ENCODE measurements at regions not wholly inside any gene's neighbourhood (a gene's known extent, or its start where the extent isn't known, plus 50 kb on each side); places are given as distances from the start of the nearest gene placed in this dataset.

DNA sequence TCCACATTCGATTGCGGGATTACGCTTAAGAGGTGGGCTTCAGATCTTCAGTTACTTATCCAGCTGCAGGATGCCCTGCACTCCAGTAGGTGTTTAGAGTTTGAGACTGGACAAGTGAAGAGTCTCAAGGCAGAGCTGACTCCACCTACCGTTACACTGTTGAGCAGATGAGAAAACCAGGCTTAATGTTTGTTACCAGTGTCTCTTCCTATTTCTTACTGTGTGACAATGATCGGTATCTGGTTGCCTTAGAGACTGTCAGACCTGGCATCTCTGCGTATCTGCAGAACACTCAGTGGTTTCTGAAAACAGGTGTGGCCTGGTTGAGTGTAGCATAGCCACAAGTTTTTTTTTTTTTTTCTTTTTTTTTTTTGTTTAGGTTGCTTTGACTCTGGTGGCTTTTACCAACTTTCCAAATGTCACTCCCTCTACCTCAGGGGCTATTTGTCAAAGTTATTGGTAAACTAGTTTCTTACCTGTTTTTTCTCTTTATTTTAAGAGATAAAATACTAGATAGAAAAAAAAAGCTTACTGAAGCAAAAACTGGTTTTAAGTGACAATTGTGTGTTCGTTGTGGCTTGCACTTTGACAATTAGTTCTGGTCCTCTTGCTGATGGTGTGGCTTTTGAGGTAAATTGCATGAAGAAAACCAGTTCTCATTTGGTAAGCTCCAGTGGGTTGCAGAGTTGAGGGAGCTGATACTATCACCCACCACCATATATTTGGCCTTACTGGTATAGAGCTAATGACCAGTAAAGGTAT lies 284.8 kb downstream of the ETS1 start:
- peak in 1 of 2 donors; percentile 55 for DNase-seq (ENCODE audit: low read depth in 1 of 2, low spot score in 1 of 2)

- DNase-seq (ENCODE audit: low read depth in 1 of 2, low spot score in 1 of 2): no peak
Observed at GRCh38 chr11:128301756-128302155, 285.6 kb downstream of the ETS1 start.

DNA sequence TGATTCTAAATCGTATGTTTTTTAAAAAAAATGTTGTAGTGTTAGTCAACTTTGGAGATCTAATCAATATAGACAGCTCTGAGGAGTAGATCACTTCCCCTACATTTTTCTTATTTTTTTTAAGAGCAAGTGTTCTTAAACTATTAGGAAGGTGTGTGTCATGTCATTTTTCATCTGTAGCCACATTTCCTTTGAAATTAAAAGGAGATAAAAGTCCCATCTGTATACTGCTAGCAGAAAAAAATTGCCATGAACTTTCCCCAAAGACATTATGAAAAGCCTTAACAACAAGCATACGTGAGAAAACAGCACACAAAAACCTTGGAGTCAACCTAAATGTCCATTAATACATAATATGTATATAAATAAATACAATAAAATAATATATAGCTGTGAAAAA lies 286.6 kb downstream of the ETS1 start:
- DNase-seq (ENCODE audit: low read depth in 1 of 2, low spot score in 1 of 2): no peak

- DNase-seq (ENCODE audit: low read depth in 1 of 2, low spot score in 1 of 2): no peak
Observed at GRCh38 chr11:128299132-128299726, 288.1 kb downstream of the ETS1 start.

- DNase-seq (ENCODE audit: low read depth in 1 of 2, low spot score in 1 of 2): no peak
Observed at GRCh38 chr11:128298271-128298670, 289.1 kb downstream of the ETS1 start.

GRCh38 chr11:128297805-128298204 lies 289.6 kb downstream of the ETS1 start:
- DNase-seq (ENCODE audit: low read depth in 1 of 2, low spot score in 1 of 2): no peak

DNA sequence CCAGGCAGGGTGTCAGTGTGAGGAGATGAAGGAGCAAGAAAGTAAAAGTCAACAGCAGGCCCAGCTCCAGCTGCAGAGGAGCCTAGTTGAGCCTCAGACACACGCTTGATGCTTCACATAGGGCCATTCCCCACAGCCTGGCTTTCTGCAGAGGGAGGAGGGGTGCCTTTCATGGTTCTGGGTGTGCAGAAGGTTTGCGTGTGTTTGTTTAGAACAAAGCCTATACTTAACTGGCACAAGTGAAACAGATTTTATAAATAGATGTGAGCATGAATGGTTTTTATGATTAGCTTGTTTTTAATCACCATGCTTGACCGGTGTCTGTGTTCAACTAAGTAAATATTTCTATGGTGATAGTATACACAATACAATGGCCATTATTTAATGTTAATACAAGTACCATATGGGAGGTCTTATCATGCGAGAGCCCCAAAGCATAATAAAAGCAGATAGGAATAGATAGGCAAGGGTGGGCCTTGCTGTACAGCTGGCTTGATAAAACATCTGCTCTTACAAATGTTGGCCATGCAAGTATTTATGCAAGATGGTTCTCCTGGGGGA lies 290.2 kb downstream of the ETS1 start:
- no peak for DNase-seq (ENCODE audit: low read depth in 1 of 2, low spot score in 1 of 2)

- DNase-seq (ENCODE audit: low read depth in 1 of 2, low spot score in 1 of 2): no peak
Observed at GRCh38 chr11:128294671-128295050, 292.7 kb downstream of the ETS1 start.

DNA sequence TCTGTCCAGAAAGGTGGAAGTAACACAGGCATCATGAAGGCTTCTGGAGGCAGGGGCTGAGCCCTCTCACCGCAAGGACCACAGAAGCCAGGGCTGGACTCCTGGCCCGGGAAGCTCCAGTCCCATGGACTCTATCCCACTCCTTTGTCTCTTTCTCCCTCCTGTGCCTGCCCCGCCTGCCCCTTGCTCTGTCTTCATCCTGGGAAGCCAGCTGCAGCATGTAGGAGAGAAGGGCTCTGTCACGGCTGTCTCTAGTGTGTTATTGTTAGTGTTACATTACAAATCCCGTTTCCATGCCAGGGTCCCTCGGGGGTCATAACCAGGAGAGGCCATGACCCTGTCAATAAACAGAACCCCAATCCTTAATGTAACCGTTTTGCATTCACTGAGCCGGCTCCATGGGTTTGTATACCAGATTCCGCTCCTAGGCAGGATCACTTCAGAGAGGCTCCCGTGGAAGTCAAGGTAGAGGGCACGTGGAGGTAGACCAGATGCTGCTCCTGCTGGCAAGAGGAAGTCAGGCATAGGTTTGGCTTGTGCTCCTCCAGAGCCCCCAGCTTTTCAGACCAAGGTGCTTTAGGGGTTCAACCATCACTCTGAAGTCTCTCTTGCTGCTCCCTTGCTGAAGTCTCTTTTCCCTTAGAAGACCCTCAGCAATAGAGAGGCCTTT lies 293.2 kb downstream of the ETS1 start:
- no peak for DNase-seq (ENCODE audit: low read depth in 1 of 2, low spot score in 1 of 2)

GRCh38 chr11:128291835-128292234 lies 295.5 kb downstream of the ETS1 start:
- no peak for DNase-seq (ENCODE audit: low read depth in 1 of 2, low spot score in 1 of 2)

DNA sequence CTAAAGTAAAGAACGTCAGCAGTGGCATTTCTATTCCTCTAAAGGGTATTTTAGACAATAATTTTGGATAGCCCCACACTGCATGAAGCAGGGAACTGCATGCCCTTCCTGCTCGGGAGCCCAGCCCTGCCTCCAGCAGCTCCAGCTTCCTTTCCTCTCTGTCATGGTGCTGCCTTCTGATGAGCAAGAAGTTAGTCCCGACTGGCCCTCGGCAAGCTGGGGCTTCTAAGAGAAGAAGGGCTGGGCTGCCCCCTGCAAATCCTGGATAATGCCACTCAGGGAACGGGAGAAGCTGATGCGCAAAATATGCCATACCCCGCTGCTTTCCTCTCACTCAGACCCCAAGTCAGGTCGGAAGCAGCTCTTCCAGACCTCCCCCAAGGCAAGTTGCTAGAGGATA lies 296.4 kb downstream of the ETS1 start:
- no peak for DNase-seq (ENCODE audit: low read depth in 1 of 2, low spot score in 1 of 2)

- peak; percentile 42 to 74 for DNase-seq (ENCODE audit: low read depth in 1 of 2, low spot score in 1 of 2)
Observed at GRCh38 chr11:128290106-128290840, 297.1 kb downstream of the ETS1 start.

GRCh38 chr11:128289048-128289447 lies 298.3 kb downstream of the ETS1 start:
- peak in 1 of 2 donors; percentile 44 for DNase-seq (ENCODE audit: low read depth in 1 of 2, low spot score in 1 of 2)

DNA sequence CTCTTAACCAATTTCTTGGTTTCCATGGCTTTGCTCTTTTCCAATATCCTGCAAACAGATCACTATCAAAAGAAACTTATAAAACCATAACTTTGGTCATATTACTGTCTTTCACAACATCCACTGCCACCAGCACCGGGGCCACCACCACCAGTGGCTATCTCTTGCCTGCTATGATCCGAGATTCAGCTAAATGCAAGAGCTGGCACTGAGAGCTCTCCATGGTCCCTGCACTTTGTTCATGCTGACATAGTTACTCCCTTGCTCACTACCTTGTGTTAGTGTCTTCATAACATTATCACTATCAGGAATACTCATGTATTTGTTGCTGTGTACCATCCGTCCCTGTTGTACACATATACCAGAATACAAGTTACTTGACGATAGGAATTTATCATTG lies 299.0 kb downstream of the ETS1 start:
- DNase-seq (ENCODE audit: low read depth in 1 of 2, low spot score in 1 of 2): no peak

DNA sequence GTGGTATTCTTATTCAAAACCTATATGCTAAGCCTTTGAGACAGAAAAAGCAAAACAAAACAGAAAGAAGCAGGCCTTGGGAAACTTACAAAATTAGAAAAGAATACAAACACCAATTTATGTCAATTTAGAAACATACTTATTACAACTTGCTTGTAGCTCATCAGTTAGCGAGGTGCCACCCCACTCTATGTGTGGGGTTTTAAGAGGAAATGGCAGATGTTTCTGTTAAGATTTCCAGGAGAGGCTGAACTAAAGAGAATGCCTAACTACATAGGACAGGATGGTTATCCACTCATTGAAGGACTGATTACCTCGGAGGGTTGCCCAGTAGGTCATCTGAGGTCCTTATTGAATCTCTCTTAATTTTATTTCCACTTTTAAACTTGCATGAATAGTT lies 302.0 kb downstream of the ETS1 start:
- no peak for DNase-seq (ENCODE audit: low read depth in 1 of 2, low spot score in 1 of 2)

GRCh38 chr11:128284634-128285033 lies 302.7 kb downstream of the ETS1 start:
- no peak for DNase-seq (ENCODE audit: low read depth in 1 of 2, low spot score in 1 of 2)

DNA sequence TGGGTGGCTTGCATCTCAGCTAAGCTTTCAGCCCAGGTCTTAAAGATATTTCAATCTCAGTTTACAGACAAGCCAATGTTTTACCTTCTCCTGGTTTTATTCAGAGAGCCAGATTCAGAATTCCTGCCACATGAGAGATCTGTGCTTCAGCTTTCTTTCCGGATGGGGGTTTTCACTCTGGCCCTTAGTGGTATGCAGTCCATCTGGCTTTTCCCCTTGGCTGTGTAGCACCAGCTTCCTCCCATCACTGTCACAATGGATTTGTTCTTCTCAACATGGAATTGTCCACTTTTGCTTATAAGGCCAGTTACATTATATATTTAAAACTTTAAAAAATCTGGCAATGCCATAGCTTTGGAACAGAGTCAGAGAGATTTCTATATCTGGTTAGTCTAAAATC lies 303.9 kb downstream of the ETS1 start:
- no peak for DNase-seq (ENCODE audit: low read depth in 1 of 2, low spot score in 1 of 2)

- DNase-seq (ENCODE audit: low read depth in 1 of 2, low spot score in 1 of 2): no peak
Observed at GRCh38 chr11:128282053-128282452, 305.3 kb downstream of the ETS1 start.

DNA sequence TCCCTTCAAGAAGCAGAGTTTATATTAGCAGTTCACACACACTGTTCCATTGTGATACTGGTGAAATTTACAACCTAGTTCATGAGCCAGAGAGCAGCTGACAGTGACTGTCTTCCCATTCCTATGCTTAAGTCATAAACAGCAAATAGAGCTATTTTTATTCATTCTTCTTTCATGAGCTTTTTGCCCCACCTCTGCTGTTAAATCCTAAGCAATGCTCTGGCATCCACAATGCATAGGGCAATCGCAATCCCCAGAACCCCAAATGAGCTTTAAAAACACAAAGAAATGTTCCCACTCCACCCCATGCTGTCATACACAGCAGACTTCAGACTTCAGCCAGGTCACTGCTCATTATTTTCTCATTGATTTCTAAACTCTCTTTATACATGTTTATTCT lies 307.5 kb downstream of the ETS1 start:
- no peak for DNase-seq (ENCODE audit: low read depth in 1 of 2, low spot score in 1 of 2)

- DNase-seq (ENCODE audit: low read depth in 1 of 2, low spot score in 1 of 2): no peak
Observed at GRCh38 chr11:128273736-128274135, 313.6 kb downstream of the ETS1 start.

DNA sequence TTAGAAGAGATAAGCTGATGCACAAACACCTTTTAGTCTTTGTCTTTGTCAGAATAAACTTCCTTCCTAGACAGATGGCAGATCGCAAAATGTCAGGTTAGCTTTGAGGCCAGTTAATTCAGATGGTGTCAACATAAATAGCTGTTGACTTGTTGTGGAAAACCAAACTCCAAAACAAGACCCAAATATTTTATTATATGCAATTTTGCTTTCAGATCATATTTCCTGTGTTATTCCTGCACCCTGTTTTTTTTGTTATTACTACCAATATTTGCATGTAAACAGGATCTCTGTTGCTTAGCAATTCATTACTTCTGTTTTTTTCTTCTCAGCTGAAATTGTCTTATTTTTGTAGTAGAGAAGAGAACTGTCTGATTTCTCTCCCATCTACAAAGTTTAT lies 316.0 kb downstream of the ETS1 start:
- DNase-seq (ENCODE audit: low read depth in 1 of 2, low spot score in 1 of 2): no peak

Data from activated CD4-positive, alpha-beta T cell treated with anti-CD3 and anti-CD28 coated beads, Interleukin-2, amount 50 U/mL, for 24 hours (primary cell).